Suprapubic skin (tissue), 4 donors: ENCODE measurements at regions not wholly inside any gene's neighbourhood (a gene's known extent, or its start where the extent isn't known, plus 50 kb on each side); places are given as distances from the start of the nearest gene placed in this dataset.

Source experiments
- EP300 ChIP-seq: sonication (generic); formaldehyde crosslinking; IDR thresholded peaks from one replicate; pipeline ENCODE4 v1.6.1; 2017; ENCODE audit warnings: antibody characterized with exemption
- POLR2A ChIP-seq, 2 donors: fragments of 450-650 bp; IDR thresholded peaks; one replicate each; pipeline ENCODE4 v1.6.1; 2017; ENCODE audit warnings: antibody characterized with exemption in 2 of 2, mild to moderate bottlenecking in 2 of 2, moderate library complexity in 2 of 2
- POLR2AphosphoS5 ChIP-seq, 3 donors: sonication (generic); formaldehyde crosslinking; IDR thresholded peaks; one replicate each; pipeline ENCODE4 v1.6.1; 2017; ENCODE audit warnings: antibody characterized with exemption in 3 of 3
- TF ChIP-seq, protein P1 (sequence below), 2 donors: fragments of 200-600 bp in 1 of 2; fragments of 450-650 bp in 1 of 2; sonication (generic) in 1 of 2; IDR thresholded peaks; one replicate each; pipeline ENCODE4 v1.5.1; 2016 to 2019; ENCODE audit warnings: antibody characterized with exemption in 2 of 2, mild to moderate bottlenecking in 1 of 2, moderate library complexity in 1 of 2

DNA sequence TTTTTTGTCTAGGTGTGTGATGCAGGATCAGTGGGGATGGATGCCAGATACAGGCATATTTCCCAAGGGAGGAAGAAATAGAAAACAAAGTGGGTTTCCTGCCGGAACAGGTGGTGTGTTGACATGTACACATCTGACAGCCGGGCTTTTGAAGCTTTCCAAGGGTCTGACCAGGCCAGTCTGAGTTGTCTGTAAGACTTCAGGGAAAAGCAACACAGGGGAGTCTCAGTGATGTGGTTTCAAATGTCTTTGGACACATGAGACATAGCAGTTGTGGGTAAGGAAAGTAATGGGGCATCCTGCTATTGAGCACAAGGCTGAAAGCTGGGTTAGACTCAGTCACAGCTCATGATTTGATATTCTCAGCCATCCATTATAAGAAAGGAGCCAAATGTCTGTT, 274.9 kb downstream of the PIK3R1 start:
- TF ChIP-seq, protein P1, sequence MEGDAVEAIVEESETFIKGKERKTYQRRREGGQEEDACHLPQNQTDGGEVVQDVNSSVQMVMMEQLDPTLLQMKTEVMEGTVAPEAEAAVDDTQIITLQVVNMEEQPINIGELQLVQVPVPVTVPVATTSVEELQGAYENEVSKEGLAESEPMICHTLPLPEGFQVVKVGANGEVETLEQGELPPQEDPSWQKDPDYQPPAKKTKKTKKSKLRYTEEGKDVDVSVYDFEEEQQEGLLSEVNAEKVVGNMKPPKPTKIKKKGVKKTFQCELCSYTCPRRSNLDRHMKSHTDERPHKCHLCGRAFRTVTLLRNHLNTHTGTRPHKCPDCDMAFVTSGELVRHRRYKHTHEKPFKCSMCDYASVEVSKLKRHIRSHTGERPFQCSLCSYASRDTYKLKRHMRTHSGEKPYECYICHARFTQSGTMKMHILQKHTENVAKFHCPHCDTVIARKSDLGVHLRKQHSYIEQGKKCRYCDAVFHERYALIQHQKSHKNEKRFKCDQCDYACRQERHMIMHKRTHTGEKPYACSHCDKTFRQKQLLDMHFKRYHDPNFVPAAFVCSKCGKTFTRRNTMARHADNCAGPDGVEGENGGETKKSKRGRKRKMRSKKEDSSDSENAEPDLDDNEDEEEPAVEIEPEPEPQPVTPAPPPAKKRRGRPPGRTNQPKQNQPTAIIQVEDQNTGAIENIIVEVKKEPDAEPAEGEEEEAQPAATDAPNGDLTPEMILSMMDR (IDR thresholded peaks at IDR 0.05) = no peak
- TF ChIP-seq POLR2A (IDR thresholded peaks at IDR 0.05) (no peak), EP300 (no peak), POLR2AphosphoS5 (IDR thresholded peaks at IDR 0.05) (no peak)
